Activated naive CD8-positive, alpha-beta T cell (primary cell): ENCODE measurements at regions not wholly inside any gene's neighbourhood (a gene's known extent, or its start where the extent isn't known, plus 50 kb on each side); places are given as distances from the start of the nearest gene placed in this dataset.

Experiments used
- H3K27ac Mint-ChIP-seq: one replicate; pipeline ENCODE4 v1.8.0; 2021; ENCODE audit warnings: mixed read lengths
- H3K27me3 Mint-ChIP-seq: one replicate; pipeline ENCODE4 v1.8.0; 2021; ENCODE audit warnings: mixed read lengths
- H3K36me3 Mint-ChIP-seq: one replicate; pipeline ENCODE4 v1.8.0; 2021; ENCODE audit warnings: mixed read lengths
- H3K4me1 Mint-ChIP-seq: one replicate; pipeline ENCODE4 v1.8.0; 2021; ENCODE audit warnings: low read depth, mixed read lengths
- H3K4me3 Mint-ChIP-seq: one replicate; pipeline ENCODE4 v1.8.0; 2021; ENCODE audit warnings: mild to moderate bottlenecking, mixed read lengths
- H3K9me3 Mint-ChIP-seq: one replicate; pipeline ENCODE4 v1.8.0; 2021; ENCODE audit warnings: low read depth, mixed read lengths

DNA sequence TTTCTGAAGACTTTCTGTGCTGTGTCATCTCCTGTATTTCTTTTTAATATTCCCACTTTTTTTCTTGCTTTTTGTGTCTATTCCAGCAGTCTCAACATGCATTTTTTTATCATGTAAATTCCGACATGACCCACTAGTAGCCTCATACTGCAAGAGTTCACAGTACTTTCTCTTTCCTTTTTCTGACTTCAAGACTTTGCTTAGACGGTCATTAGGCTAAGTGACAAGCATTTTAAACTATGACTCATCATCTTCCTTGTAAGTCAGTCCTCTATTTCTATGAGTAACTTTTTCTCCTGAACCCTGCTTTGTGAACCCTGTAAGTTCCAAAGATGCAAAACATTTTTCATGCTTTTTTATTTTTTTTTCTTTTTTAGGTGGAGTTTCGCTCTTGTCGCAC is 381.2 kb downstream of the TXNL1 start:
- Mint-ChIP-seq H3K9me3 (peaks cover 3% of the 10 kb centered on the region), H3K4me3 (no peak overlapping the region), H3K27ac (no peak overlapping the region), H3K36me3 (no peaks in the 10 kb centered on the region), H3K27me3 (no peaks in the 10 kb centered on the region), H3K4me1 (no peaks in the 10 kb centered on the region)

- no peak overlapping the region for H3K27ac Mint-ChIP-seq
- no peaks in the 10 kb centered on the region for H3K36me3 Mint-ChIP-seq
- no peak overlapping the region for H3K4me3 Mint-ChIP-seq
- H3K9me3 Mint-ChIP-seq = peaks cover 3% of the 10 kb centered on the region
- no peaks in the 10 kb centered on the region for H3K4me1 Mint-ChIP-seq
- H3K27me3 Mint-ChIP-seq = peaks cover 1% of the 10 kb centered on the region
Observed at GRCh38 chr18:56256659-56257058, 381.7 kb downstream of the TXNL1 start.

GRCh38 chr18:56255381-56255780 is 383.0 kb downstream of the TXNL1 start:
- Mint-ChIP-seq H3K27me3 (peaks cover 1% of the 10 kb centered on the region), H3K36me3 (no peaks in the 10 kb centered on the region), H3K27ac (no peak overlapping the region), H3K9me3 (peaks cover 3% of the 10 kb centered on the region), H3K4me3 (no peak overlapping the region), H3K4me1 (no peaks in the 10 kb centered on the region)

- H3K9me3 Mint-ChIP-seq = peaks cover 3% of the 10 kb centered on the region
- H3K27me3 Mint-ChIP-seq = peaks cover 1% of the 10 kb centered on the region
- peaks cover 3% of the 10 kb centered on the region for H3K4me1 Mint-ChIP-seq
- no peak overlapping the region for H3K27ac Mint-ChIP-seq
- H3K4me3 Mint-ChIP-seq = no peak overlapping the region
- no peaks in the 10 kb centered on the region for H3K36me3 Mint-ChIP-seq
Observed at GRCh38 chr18:56252456-56252855, 385.9 kb downstream of the TXNL1 start.

GRCh38 chr18:56248610-56249235 is 389.7 kb downstream of the TXNL1 start:
- H3K27me3 Mint-ChIP-seq = peaks cover 1% of the 10 kb centered on the region
- H3K36me3 Mint-ChIP-seq = no peaks in the 10 kb centered on the region
- H3K4me3 Mint-ChIP-seq = no peak overlapping the region
- H3K4me1 Mint-ChIP-seq = peaks cover 3% of the 10 kb centered on the region
- no peaks in the 10 kb centered on the region for H3K9me3 Mint-ChIP-seq
- no peak overlapping the region for H3K27ac Mint-ChIP-seq

DNA sequence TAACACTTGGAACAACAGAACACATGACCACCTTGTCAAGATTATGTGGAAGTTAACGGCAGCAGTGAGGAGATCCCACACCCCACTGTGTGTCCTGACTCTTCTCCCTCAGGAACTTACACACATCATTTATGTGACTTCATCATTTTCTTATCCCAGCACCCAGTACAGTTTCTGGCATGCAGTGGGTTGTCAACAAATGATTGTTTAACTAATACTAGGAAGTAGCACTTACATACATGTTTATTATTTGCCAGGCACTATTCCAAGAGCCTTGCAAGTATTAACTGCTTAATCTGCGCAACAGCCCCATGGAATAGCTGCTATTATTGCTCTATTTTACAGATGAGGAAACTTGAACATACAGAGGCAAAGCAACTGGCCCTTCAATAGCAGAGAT is 391.5 kb downstream of the TXNL1 start:
- no peaks in the 10 kb centered on the region for H3K36me3 Mint-ChIP-seq
- no peak overlapping the region for H3K4me3 Mint-ChIP-seq
- no peaks in the 10 kb centered on the region for H3K9me3 Mint-ChIP-seq
- H3K27me3 Mint-ChIP-seq = no peaks in the 10 kb centered on the region
- peaks cover 3% of the 10 kb centered on the region for H3K4me1 Mint-ChIP-seq
- no peak overlapping the region for H3K27ac Mint-ChIP-seq

DNA sequence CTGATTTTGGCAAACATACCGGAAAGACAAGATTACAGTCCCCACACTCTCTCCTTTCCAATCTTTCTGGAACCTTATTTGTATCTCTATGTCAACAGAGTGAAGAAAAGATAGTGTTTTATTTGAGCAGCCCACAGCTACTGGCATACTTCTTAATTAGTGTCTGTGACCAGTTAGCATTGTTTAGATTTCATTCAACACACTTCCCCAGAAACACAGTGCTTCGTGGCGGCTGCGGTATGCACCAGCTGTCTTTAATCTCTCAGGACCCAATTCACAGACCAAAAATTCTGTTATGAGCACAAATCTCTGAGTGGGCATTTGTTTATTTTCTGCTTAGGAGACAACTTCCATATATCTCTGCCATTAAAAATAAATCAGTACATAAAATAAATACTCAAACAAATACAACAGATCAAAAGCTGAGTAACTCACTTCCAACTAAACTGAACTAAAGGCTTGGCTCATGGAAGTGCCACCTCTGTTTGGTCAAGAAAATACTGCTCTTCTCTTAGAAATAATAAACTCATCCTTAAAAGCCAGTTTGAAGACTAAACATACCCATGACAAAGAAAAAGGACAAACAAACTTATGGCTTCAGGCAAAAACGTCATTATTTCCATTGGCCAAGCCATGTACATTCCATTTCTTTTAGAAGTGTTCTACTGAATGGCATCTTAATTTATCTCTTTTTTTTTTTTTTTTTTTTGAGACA is 392.4 kb downstream of the TXNL1 start:
- Mint-ChIP-seq H3K9me3 (no peaks in the 10 kb centered on the region), H3K27ac (no peak overlapping the region), H3K4me3 (no peak overlapping the region), H3K27me3 (no peaks in the 10 kb centered on the region), H3K36me3 (no peaks in the 10 kb centered on the region), H3K4me1 (peaks cover 3% of the 10 kb centered on the region)

DNA sequence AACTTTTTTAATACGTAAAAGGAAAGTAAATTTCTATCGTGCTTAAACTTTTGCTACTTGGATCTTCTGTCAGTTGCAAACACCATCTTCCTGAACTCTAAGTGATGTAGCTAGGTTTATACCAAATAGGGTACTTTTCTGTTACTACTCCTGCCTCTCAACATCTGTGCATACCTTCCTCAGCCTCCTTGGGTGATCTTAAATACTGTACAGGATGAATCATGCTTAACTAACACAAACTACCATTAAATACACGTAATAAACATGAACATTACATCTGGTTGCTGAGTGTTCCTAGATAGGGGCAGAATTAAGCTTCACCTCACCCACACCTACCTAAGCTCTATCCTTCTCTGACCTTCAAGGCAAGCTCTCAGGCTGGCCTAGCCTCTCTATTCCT is 398.0 kb downstream of the TXNL1 start:
- H3K4me1 Mint-ChIP-seq = no peaks in the 10 kb centered on the region
- no peaks in the 10 kb centered on the region for H3K36me3 Mint-ChIP-seq
- H3K27ac Mint-ChIP-seq = no peak overlapping the region
- peaks cover 5% of the 10 kb centered on the region for H3K9me3 Mint-ChIP-seq
- H3K27me3 Mint-ChIP-seq = peaks cover 1% of the 10 kb centered on the region
- H3K4me3 Mint-ChIP-seq = no peak overlapping the region

DNA sequence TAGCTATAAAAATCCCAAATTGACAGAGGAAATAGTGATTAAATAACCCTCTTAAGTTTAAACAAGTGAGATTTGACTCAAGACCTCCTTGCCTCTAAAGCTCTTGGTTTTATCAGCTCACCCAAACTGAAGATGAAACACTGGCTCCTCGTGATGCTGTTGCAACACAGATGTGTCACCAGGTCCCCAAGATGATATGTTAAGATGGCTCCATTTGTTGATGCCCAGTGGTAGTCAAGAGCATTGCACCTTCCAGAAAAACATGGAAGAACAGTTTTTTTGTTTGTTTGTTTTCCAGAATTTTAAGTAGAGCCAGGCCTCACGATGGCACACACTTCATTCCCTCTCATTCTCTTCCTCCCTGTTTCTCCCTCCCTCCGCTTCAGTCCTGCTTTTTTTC is 399.8 kb downstream of the TXNL1 start:
- Mint-ChIP-seq H3K27me3 (peaks cover 1% of the 10 kb centered on the region), H3K9me3 (peaks cover 5% of the 10 kb centered on the region), H3K27ac (no peak overlapping the region), H3K4me1 (no peaks in the 10 kb centered on the region), H3K36me3 (no peaks in the 10 kb centered on the region), H3K4me3 (no peak overlapping the region)

DNA sequence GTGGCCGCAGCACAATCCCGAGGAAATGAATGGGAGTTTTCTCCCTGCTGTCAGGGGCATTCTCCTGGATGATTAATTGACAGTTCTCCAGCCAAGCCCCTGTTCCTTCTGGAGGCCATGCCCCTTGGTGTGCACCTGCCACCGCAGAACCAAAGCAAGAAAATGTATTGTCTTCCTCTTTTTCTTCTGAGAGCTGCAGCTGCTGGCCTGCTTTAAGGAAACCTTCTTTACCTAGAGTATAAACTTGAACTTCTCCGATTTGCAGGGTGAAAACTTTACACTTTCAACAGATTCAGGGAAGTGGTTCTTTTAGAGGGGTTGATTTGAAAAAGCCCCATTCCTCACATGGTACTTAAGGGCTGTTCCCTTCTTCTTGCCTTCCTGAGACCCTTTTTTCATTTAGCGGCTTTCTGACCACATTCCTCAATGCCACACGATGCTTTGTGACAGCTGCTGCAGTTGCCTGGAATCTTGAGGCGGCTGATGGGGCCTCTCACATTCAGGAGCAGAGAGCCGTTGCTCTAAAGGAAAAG is 402.8 kb downstream of the TXNL1 start:
- Mint-ChIP-seq H3K27me3 (peaks cover 1% of the 10 kb centered on the region), H3K36me3 (no peaks in the 10 kb centered on the region), H3K9me3 (peaks cover 6% of the 10 kb centered on the region), H3K4me3 (no peak overlapping the region), H3K27ac (no peak overlapping the region), H3K4me1 (no peaks in the 10 kb centered on the region)

DNA sequence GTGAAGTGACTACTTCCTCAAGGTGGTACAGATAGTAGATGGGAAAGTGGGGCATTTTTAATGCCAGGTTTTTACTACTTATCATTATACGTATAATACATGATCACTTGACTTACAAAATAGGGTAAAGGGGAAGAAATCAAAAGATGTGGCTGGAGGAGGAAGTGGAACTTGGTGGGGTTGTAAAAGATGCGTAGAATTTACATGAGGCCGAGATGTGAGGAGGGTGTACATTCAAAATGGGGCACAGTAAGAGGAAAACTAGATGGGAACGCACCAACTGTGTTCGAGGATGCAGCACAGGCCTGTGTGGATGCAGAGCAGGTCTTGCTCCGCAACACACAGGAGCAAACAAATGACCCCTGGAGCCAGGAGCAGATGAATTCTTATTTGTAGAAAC is 403.3 kb downstream of the TXNL1 start:
- Mint-ChIP-seq H3K4me1 (no peaks in the 10 kb centered on the region), H3K27me3 (peaks cover 1% of the 10 kb centered on the region), H3K27ac (no peak overlapping the region), H3K36me3 (no peaks in the 10 kb centered on the region), H3K9me3 (peaks cover 10% of the 10 kb centered on the region), H3K4me3 (no peak overlapping the region)

DNA sequence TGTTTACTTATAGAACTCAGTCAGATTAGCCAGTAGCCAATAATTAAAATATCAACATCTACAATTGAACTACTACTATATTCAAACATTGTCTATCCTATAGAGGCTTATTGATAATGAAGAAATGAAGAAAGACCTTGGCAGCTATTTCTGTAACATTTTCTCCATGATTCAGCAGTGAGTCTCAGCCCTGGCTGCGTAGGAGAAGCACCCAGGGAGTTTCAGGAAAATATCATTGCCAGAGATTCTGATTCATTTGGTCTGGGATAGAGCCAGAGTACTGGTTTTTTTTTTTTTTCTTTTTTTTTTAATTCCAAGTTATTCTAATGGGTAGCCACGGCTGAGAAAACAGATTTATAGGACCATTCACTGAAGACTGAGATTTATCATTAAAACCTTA is 404.8 kb downstream of the TXNL1 start:
- Mint-ChIP-seq H3K4me3 (no peak overlapping the region), H3K27me3 (peaks cover 1% of the 10 kb centered on the region), H3K4me1 (no peaks in the 10 kb centered on the region), H3K36me3 (no peaks in the 10 kb centered on the region), H3K27ac (no peak overlapping the region), H3K9me3 (peaks cover 6% of the 10 kb centered on the region)

DNA sequence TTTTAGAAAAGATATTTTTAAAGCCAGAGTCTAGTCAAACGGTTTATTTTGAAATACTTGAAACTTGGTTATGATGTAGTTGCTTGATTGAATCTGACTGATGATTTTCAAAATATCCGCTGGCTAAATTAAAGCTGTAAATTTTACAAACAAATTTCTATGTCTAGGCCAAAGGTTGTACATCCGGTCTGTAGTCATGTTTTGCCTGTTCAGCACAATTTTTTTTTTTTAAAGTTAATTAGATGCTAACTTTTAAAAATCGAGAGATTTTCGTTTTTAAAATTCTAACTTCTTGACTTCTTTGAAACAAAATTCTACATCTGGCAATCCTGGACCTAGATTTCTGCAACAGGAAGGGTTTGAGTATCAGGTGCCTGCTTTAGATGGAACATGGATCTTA is 412.4 kb downstream of the TXNL1 start:
- Mint-ChIP-seq H3K27ac (no peak overlapping the region), H3K4me3 (no peak overlapping the region), H3K27me3 (no peaks in the 10 kb centered on the region), H3K9me3 (peaks cover 6% of the 10 kb centered on the region), H3K4me1 (no peaks in the 10 kb centered on the region), H3K36me3 (no peaks in the 10 kb centered on the region)

DNA sequence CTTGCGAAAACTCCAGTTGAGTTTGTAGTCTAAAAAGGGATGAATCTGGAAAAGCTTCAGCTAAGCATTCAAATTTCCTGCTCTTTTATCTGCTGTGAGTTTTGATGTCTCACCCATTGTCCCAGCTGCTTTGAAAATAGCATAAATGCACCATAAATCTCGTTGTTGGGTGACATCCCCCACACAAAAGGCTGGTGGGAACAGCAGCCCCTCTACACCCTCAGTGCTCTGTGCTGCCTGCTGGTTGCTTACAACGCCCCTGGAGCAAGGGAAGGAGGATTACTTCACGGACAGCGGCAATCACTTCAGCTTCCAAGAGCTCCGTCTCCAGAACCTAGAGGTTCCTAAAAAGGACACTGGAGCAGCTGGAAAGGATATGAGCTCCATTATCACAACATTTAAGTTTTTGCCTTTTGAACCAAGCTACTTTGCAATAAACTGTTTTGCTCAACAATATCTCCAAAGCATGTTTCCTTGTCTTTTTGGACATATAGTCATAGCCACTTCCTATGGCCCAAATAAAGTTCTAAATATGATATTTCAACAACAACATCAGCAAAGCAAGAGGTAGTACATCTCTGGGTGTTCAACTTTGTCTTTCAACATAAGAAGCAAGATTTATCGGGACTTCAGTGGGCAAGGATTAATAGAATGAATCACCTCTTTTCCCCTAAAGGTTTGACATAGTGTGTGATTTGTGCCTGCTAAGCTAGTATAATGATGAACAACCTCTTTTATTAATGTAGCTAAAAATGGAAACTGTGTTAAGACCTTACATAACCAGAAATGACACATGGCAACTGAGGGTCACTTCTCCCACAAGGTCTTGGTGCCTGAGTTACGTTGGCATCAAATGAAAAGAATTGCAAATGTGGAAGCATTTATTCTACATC is 413.5 kb downstream of the TXNL1 start:
- no peaks in the 10 kb centered on the region for H3K9me3 Mint-ChIP-seq
- no peaks in the 10 kb centered on the region for H3K36me3 Mint-ChIP-seq
- no peak overlapping the region for H3K4me3 Mint-ChIP-seq
- H3K27me3 Mint-ChIP-seq = no peaks in the 10 kb centered on the region
- no peak overlapping the region for H3K27ac Mint-ChIP-seq
- H3K4me1 Mint-ChIP-seq = no peaks in the 10 kb centered on the region
